CD4-positive, alpha-beta T cell treated with Interleukin-15 for 1 hour (primary cell): ENCODE measurements at regions not wholly inside any gene's neighbourhood (a gene's known extent, or its start where the extent isn't known, plus 50 kb on each side); places are given as distances from the start of the nearest gene placed in this dataset.

ENCODE experiments used
- DNase-seq: peaks from one replicate; pipeline ENCODE4 v3.0.0-alpha.2; 2020

DNA sequence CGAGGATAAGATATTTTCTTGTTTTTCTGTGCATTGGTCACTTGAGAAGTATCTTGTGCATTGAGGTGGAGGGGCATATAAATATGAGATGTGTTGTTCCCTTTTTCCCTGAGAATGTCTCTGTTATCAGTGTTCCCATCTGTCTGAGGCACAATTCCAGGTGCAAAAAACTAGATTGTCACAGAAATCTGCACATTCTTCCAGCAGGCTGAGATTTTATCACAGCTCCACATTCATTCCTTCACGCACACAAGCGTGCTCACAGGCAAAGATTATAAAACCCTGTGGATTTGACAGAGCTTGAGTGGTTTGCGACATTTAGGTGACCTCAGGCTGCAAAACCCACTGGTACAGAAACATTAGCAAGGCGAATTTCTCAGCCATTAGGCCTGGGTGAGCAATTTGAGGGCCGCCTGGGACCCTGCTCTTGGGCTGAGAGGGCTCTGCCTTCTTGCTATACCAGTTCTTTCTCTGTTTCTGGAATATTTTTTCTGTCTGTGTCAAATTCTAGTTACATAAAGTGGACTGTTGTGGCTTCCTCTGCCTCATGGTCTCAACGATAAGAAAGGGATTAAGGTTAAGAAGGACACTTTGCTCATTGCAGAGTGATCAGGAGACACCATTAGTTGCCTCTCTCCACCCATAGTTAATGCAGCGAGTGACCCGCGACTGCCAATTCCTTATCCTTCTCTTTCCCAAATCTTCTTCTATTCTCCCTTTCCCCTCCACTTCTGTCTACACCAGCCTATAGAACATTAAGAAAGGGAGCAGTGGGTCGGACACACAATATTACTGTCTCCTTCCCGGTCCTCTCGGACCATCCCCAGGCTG lies 86.7 kb upstream of the C1QTNF7 start:
- no peak for DNase-seq

DNA sequence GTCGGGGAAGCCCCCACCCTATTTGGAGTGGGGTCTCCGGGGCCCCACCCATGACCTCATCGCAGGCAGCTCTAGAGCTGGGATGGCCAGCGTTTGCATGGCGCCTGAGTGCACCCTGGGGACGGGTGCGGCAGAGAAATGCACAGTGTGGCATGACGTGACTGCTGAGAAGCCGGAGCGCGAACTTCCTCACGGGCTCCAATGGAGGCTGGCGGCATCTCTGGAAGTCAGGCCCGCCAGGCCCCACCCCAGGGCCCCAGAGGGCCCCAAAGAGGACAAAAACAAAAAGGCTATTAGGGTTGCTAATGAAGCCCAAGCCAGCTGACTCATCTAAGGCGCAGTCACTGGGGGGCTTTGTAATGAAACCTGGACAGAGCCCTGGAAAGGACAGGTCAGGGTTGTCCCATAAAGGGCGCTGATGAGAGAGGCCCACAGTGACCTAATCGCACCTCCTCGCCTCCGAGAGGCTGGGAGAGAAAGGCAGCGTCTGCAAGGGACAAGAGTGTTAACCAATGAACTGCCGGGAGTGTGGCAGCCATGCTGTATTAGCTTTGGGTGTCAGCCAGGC lies 86.0 kb upstream of the C1QTNF7 start:
- no peak for DNase-seq

DNA sequence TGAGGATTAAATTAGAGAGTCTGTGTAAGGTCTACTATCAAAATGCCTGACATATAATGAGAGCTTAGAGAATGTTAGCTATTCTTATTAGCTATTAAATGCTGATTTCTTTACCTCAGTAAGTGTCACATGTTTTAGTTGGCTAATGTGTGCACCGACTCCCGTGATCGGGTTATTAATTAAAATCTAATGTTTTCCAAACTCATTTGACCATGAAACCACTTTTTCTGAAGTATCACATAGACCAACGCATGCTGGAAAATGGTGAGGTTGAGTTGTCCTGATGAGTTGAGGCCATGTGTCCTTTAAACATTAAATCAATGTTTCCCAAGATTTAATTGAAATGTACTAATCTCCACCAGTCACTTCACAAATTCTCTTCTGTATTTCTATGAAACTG lies 84.8 kb upstream of the C1QTNF7 start:
- DNase-seq = no peak

DNA sequence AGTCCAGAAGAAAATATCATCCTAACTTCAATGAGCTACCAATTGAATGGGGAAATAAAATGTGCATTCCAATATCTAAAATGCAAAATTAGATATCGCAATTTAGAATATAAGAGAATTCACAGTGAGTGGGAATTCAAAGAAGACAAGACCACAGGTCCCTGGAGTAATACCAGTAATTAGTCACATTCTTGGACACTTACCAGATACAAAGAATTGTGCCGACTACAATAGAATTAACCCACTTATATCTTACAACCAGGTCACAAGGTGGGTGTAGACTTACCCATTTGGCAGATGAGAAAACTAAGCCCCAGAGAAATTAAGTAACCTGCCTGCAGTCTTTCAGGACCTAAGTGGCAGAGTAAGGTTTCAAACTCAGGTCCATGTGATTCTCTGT lies 84.3 kb upstream of the C1QTNF7 start:
- DNase-seq = no peak

DNA sequence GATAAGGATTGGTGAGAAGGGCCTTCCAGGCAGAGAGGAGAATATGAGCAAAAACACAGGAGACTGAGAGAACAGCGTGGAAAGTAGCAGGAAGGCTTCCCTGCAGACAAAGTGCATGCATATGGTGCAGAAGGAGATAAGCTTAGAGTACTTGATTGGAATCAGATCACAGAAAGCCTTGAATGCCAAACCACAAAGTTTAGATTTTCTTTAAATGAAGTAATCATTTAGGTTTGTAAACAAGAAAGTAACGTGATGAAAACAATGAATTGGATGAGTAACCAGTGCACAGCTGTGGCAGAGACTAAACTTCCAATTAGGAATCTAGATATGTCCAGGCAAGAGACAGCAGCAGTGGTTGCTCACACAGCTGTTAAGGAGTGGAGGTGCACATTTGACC lies 83.8 kb upstream of the C1QTNF7 start:
- no peak for DNase-seq

- no peak for DNase-seq
Measured at GRCh38 chr4:15345134-15345533, 82.7 kb upstream of the C1QTNF7 start.

- no peak for DNase-seq
Measured at GRCh38 chr4:15348236-15348635, 79.6 kb upstream of the C1QTNF7 start.

- DNase-seq = no peak
Measured at GRCh38 chr4:15348695-15349094, 79.1 kb upstream of the C1QTNF7 start.

GRCh38 chr4:15349531-15349935 lies 78.3 kb upstream of the C1QTNF7 start:
- DNase-seq = no peak

DNA sequence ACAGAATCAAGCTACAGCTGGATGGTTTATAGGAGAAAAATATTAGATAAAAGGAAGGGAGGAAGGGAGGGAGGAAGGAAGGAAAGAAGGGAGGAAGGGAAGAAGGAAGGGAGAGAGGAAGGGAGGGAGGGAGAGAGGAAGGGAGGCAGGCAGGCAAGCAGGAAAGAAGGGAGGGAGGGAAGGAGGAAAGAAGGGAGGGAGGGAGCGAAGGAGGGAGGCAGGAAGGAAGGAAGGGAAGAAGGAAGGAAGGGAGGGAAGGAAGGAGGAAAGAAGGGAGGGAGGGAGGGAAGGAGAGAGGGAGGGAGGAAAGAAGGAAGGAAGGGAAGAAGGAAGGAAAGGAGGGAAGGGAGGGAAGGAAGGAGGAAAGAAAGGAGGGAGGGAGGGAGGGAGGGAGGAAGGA lies 77.9 kb upstream of the C1QTNF7 start:
- no peak for DNase-seq

GRCh38 chr4:15352524-15352923 lies 75.3 kb upstream of the C1QTNF7 start:
- no peak for DNase-seq

DNA sequence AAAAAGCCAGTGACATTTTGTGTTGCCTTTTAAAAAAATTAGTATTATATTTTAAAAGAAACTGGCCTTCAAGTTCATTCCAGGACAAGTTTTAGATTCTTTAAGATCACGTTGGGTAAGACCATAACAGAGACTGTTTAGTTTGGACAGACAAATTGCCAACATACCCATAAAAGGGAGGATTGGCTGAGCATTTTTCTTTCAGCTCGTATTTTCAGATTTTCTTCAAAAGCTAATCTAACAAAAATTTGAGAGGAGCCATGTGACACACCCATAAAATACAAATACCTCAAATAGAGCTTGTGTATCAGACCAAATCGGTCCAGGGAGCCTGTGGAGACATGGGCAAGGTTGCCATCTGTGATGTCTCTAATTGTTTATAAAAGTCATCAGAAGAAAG lies 74.6 kb upstream of the C1QTNF7 start:
- no peak for DNase-seq

DNA sequence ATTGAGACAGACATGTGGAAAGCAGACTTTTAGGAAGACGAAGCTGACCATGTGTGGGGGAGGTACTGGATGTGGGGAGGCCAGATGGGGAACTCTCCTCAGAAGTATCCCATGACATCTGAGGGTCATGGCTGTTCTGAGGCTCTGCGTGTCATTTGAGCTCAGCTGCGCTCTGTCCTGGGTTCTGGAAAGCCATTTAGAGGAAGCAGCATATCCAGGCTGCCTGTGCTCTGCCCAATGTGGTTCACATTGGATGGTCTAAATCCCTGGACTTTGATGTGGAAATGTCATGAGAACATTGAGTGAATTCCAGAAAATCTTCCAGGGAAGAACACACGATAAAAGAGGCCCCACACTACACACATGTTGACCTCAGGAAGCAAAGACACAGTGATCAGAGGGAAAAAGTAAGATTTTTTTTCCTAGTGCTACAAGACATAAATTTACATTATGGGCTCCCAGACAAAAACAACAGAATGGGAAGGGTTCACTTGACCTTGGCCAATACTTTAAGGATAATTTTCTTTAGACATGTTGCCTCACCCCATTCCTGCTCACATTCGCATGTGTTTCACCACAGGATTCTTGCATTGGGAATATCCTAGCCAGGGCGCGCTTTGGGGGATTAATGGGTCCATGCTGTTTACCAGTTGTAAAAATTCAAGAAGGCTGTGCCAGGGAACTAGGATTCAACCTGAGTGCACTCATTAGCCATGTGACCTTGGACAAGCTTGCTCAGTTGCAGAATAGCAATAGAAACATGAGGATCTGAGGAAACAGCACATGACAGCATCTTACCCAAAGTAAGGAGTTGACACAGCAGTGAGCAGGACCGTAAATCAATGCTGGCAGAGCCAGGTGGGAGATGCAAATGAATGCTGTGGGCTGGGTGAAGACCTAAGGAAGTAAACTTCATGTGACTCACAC lies 73.2 kb upstream of the C1QTNF7 start:
- no peak for DNase-seq

GRCh38 chr4:15361529-15361928 lies 66.3 kb upstream of the C1QTNF7 start:
- no peak for DNase-seq

DNA sequence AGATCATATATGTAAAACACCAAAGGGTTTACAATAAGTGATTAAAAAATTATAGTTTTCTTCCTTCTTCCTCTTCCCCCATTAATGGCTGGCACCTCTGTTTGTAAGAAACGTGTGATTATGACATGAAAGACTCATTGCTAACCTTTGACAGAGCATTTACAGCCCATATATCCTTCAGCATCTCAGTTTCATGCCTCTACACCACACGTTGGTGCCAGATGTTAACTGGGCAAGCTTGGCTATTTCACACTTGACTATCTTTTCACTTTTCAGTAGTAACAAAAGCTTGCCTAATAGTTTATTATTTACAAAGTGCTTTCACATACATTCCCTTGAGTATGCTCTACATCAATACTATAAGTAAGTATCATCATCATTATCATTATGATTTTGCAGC lies 65.3 kb upstream of the C1QTNF7 start:
- DNase-seq = no peak

- no peak for DNase-seq
Measured at GRCh38 chr4:15364183-15364582, 63.6 kb upstream of the C1QTNF7 start.

DNA sequence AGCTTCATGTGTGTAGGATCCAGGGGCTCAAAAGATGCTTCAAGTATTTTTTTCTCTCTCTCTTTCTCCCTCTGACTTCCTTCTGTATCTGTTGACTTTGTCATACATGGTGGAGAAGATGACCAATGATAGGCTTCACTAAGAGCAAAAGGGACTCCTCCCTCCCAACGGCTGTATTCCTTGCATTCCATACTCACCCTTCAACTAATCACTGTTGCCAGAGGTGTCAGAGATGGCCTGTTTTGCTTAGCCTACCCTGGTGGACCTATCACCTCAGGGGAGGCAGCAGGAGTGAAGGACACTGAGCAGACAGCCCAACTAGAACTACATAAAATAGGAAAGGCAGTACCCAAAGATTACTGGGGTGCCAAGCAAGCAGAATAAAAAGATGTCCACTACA lies 62.2 kb upstream of the C1QTNF7 start:
- DNase-seq = no peak

DNA sequence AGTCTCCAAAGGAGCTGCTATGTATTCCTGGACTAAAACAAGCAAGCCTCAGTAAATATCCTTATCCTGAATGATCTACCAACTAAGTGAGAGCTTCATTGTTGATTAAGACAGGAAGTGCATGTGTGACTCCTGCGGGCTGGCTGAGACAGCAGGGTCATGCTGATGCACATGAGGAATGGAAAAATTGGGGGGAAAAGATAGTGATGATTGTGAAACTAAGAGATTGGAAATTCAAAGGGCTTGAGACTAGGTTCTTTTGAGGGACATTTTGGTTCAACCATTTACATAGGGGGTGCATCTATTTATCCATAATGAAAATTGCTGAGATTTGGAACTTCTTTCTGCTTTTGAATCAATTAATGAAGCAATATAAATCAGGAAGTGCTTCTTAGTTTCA lies 61.1 kb upstream of the C1QTNF7 start:
- no peak for DNase-seq

DNA sequence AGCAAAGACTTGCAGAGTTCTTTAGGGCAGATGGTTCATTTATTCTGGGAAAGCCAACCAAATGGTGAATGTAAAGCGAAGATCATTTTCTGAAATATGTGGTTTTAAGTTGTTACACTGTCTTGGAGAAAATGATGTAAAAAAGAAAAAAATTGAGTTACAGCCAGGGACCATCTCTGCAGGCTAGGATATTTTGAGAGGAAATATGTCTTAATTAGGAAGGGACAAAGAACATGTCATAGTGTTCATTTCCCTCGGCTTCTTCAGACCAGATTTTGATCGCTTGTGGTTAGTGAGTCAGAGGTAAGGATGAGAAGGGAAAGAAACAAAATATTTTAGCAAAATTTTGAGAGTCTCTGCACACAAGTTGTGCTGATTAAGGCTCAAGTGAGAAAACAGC lies 59.0 kb upstream of the C1QTNF7 start:
- no peak for DNase-seq

GRCh38 chr4:15370296-15370695 lies 57.5 kb upstream of the C1QTNF7 start:
- DNase-seq = no peak

DNA sequence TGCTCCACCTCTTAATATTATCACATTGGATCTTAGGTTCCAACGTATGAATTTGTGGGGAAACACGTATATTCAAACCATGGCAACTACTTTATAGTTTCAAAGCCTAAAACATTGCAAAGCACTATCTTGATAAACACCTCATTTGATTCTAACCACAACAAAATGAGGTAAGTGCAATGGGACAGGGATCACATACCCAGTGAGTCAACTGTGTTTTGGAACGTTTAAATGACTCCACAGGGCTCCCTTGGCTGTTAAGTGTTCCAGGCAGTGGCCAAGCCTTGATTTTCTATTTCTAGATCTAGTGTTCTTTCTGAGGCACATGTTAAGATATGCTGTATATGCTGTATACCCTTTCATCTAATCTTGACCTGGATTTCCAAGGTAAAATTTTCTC lies 54.5 kb upstream of the C1QTNF7 start:
- no peak for DNase-seq

DNA sequence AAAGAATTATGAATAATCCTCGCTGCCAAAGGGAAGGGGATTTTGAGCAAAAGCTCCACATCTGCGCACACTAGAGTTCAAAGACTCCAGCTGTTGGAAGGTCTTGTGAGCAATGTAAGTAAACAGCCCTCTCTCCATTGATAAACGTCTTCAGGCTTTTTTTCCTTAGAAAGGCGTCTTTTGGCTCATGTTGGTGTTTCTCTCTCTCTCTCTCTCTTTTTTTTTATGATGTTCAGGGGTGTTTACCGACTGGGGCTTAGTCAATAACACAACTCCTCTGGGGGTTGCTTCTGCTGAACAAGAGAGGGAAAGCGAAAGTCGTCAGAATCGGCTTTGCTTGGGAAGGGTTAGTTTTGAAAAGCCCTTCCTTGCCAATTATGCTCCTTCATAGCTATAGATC lies 53.2 kb upstream of the C1QTNF7 start:
- no peak for DNase-seq

- DNase-seq = no peak
Measured at GRCh38 chr4:15375667-15376066, 52.2 kb upstream of the C1QTNF7 start.

DNA sequence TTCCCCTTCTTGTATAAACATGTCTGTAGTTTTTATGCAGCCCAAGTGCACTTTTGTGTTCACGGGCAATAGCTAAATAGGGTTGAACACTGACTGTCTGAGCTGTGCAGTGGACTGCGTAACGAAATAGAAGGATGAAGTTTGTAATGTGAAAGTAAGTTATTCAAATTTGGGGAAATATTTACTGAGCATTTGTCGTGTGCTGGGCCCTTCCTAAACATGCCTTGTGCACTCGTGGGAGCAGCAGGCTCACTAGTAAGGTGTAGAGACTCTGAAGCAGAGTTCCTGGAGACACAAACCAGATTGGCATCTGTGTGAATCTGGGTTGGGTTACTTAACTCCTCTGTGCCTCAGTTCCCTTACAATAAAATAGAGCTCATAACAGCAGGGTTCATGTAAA lies 51.7 kb upstream of the C1QTNF7 start:
- DNase-seq = no peak
